ENCODE measurements at regions not wholly inside any gene's neighbourhood (a gene's known extent, or its start where the extent isn't known, plus 50 kb on each side); places are given as distances from the start of the nearest gene placed in this dataset.
"Not testable (repeated sequence)": the region's sequence is repeated elsewhere in the genome, so short reads cannot be mapped to it uniquely, and the experiment has no call there.

DNA sequence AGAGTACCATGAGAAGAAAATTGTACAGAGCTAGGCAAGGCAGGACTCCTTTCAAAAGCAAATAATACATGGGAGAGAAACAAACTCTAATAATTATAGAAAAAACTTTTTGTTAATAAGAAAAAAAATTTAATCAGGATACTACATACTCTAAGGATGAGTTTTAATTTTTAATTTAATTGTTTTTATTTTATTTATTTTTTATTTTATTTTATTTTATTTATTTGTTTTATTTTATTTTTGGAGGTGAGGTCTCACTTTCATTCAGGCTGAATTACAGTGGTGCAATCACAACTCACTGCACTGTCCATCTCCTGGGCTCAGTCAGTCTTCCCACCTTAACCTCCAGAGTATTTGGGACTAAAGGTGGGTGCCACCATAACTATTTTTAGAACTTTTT is 1347.2 kb downstream of the NLGN4Y start:
- in situ Hi-C loops (cut with HindIII; ENCODE audit: low pct_unique_long_range_greater_than_20kb, low sequenced_read_pairs): no loop called here
- DNase-seq (ENCODE audit: low read depth): no peak

DNA sequence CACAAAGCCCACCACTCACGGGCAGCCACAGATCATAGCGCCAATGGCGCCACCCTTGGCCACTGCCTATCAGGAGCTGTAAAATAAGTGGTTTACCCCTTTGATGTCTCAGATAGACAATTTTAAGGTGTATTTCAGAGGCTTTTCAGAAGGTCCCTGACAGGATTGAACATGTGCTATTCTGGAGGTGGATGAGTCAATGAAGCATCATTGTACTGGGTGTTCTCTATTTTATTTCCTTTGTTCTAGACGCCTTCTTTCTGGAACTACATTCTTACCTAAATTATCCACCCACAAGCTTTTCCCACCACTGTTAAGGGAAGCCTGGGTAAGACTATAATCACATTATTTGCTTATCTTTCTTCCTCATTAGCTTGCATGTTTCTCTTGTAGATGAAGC is 1351.6 kb downstream of the NLGN4Y start:
- in situ Hi-C loops (cut with HindIII; ENCODE audit: low pct_unique_long_range_greater_than_20kb, low sequenced_read_pairs); DNase-seq (ENCODE audit: low read depth): not testable (repeated sequence)

DNA sequence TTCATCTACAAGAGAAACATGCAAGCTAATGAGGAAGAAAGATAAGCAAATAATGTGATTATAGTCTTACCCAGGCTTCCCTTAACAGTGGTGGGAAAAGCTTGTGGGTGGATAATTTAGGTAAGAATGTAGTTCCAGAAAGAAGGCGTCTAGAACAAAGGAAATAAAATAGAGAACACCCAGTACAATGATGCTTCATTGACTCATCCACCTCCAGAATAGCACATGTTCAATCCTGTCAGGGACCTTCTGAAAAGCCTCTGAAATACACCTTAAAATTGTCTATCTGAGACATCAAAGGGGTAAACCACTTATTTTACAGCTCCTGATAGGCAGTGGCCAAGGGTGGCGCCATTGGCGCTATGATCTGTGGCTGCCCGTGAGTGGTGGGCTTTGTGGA is 1379.2 kb downstream of the NLGN4Y start:
- DNase-seq (ENCODE audit: low read depth); in situ Hi-C loops (cut with HindIII; ENCODE audit: low pct_unique_long_range_greater_than_20kb, low sequenced_read_pairs): not testable (repeated sequence)

DNA sequence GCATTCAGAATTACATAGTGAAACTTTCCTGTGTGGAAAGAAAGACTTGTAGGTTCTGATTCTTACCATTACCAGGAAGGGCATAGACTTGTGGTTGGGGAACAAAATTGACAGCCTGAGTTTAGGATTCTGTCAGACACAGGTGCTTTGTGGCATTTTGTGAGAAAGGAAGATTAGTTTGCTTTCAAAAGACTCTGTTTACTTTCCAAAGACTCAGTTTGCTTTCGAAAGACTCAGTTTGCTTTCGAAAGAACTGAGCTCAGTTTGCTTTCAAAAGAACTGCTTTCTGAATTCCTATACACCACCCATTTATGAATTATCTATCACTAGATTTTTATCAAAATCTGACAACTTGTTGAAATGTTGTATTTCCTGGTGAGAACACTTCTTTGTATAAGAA is 1381.2 kb downstream of the NLGN4Y start:
- DNase-seq (ENCODE audit: low read depth): no peak
- in situ Hi-C loops (cut with HindIII; ENCODE audit: low pct_unique_long_range_greater_than_20kb, low sequenced_read_pairs): no loop called here

DNA sequence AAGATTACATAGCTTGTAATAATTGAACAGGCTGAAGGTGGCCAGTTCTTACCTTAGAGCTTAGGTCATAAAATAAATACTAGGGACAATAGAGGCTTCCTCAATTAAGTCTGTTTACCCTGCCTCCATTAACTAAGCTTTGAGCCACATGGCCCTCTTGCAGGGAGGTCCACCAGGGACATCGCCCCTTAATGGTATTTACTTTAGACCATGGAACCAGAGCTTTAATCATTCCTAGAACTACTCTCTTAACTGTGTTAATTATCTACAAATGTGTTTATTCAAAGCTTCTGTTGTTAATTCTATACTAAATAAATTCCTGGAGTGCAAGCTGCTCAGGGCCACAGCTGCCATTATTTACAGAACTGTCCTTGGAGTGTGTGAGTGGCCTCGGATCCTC is 1402.2 kb downstream of the NLGN4Y start:
- in situ Hi-C loops (cut with HindIII; ENCODE audit: low pct_unique_long_range_greater_than_20kb, low sequenced_read_pairs): no loop called here
- DNase-seq (ENCODE audit: low read depth): peak; percentile 62

DNA sequence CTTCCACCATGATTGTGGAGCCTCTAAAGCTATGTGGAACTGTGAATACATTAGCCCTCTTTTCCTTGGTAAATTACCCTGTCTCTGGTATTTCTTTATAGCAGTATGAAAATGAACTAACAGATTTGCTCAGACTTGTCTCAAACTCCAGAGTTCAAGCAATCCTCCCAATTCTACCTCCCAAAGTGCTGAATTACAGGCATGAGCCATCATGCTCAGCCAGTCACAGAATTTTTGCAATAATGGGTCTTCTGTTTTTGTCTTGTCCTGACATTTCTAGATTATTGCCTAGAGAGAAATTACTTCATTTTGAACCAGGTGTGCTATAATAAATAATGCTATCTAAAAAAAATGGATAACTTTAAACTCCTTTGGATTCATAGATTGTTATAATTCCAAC is 1414.5 kb downstream of the NLGN4Y start:
- DNase-seq (ENCODE audit: low read depth): no peak
- in situ Hi-C loops (cut with HindIII; ENCODE audit: low pct_unique_long_range_greater_than_20kb, low sequenced_read_pairs): no loop called here

DNA sequence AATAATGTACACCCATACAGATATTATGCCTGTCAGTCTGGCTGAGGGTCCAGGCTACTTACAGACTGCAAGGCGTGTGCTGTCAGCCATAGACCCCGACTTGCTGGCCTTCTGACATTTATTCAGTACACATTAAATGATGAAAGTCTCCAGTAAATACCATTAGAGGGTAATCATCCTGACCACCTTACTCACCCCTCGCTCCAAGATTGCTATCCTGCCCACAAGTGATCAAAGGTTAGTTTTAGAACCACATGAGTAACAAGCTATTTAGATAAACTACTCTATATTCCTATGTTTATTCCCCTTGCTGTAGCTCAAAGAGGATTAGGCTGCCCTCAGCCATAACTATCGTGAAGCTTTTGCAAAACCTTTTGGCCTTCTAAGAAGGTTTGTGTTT is 1426.7 kb downstream of the NLGN4Y start:
- DNase-seq (ENCODE audit: low read depth): no peak
- in situ Hi-C loops (cut with HindIII; ENCODE audit: low pct_unique_long_range_greater_than_20kb, low sequenced_read_pairs): no loop called here

DNA sequence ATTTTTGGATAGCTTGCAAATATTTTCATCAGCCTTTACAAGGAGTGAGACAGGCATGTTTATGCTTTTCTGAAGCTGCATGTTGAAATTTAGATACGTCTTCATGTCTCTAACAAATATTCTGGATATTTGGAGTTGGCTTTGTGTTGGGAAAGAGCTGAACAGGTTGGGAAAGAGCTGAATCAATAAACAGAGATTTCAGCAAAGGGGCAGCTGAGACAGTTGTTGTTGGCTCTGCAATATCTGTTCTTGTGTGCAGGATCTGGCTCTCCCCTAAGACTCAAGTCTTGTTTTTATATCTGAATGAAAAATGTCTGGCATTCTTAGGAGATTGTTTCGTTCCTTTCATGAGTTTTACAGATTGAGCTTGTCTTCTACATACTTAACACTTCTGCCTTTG is 1444.5 kb downstream of the NLGN4Y start:
- in situ Hi-C loops (cut with HindIII; ENCODE audit: low pct_unique_long_range_greater_than_20kb, low sequenced_read_pairs): no loop called here
- no peak for DNase-seq (ENCODE audit: low read depth)

DNA sequence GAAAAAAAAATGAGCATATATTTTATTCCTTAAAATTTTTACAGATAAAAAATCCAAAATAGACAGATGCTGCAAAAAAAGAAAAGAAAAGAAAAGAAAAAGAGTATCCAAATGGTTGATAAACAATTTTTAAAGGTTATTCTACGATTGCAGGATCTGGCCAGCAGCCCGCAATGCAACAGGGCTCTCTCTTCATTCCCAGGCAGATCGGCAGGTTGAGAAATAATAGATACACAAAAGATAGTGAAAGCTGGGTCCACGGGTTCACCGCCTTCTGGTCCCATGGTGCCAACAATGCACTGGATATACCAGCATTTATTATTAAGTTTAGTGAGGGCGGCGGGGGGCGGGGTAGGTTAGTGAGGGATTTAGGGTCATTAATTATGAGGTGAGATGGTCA is 1448.9 kb downstream of the NLGN4Y start:
- in situ Hi-C loops (cut with HindIII; ENCODE audit: low pct_unique_long_range_greater_than_20kb, low sequenced_read_pairs): no loop called here
- DNase-seq (ENCODE audit: low read depth): no peak

DNA sequence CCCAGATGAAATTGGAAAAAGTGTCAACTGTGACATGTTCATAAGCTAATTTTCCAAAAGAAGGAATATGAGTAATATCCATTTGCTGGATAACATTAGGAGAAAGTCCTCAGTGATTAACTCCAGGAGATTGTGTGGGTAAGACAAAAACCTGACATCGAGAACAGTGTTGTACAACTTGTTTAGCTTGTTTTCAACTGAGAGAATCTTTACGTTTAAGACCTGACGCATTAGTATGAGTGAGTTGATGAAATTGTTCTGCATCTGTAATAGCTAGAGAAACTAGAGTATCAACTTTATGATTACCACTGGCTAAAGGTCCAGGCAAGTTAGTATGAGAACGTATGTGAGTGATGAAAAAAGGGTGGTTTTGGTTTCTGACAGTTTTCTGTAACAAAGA is 1452.4 kb downstream of the NLGN4Y start:
- in situ Hi-C loops (cut with HindIII; ENCODE audit: low pct_unique_long_range_greater_than_20kb, low sequenced_read_pairs): no loop called here

DNA sequence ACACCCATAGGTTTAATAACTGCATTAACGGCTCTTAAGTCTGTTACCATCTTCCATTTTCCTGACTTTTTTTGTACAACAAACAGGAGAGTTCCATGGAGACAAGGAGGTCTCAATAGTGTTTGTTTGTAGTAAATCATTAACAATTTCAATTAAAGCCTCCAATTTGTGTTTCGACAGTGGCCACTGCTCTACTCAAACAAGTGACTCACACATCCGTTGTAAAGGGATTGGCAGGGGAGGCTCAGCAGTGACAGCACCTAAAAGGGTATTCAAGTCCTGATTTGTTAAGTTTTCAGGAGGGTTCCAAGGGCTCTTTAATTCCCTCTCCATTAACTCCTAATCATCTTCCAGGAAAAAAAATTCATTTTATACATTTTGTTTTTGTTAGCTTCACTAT is 1454.2 kb downstream of the NLGN4Y start:
- in situ Hi-C loops (cut with HindIII; ENCODE audit: low pct_unique_long_range_greater_than_20kb, low sequenced_read_pairs): no loop called here
- peak; percentile 5 for DNase-seq (ENCODE audit: low read depth)

More for the DNA sequence above, 1452.4 kb downstream of the NLGN4Y start:
- DNase-seq (ENCODE audit: low read depth): no peak

DNA sequence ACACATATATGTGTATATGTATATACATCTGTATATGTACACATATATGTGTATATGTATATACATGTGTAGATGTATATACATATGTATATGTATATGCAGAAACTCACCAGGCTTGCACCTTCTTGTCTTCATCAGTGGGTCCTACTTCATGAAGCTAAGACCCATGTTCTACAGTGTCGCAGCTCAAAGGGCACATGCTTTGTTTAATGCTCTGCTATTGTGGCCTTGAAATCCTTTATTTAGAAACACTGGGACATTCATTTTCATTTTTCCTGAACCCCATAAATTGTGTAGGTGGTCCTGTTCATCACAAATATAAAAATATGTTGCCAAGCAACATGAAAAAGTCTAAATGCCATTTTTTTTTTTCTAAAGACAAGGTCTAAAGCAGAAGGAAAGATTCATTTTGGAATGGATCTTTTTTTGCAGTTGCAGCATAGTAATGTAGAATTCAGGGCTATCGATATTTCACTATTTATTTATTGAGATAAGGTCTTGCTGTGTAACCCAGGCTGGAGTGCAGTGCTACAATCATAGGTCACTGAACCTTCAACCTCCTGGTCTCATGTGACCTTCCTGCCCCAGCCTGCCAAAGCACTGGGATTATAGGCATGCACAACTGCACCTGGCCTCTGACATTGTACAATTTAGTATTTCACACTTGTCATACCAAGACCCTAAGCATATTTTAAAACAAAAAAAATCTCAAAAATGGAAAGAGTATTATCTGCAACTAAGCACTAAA is 1460.5 kb downstream of the NLGN4Y start:
- DNase-seq (ENCODE audit: low read depth): no peak
- in situ Hi-C loops (cut with HindIII; ENCODE audit: low pct_unique_long_range_greater_than_20kb, low sequenced_read_pairs): no loop called here

DNA sequence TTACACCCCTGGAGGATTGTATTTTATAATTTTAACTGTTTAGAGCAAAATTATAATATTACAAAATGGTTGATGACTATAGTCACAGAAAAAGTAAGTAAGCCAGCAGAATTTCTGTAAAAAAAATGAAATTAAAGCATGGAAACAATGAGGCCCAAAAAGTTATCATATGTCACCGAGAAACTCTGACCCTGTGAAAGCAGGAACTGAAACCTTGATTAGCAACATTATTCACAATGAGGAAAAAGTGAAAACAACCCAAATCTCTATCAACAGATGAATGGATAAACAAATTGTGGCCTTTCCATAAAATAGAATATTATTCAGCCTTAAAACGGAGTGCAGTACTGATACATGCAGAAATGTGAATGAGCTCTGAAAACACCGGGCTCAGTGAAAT is 1471.7 kb downstream of the NLGN4Y start:
- no peak for DNase-seq (ENCODE audit: low read depth)
- in situ Hi-C loops (cut with HindIII; ENCODE audit: low pct_unique_long_range_greater_than_20kb, low sequenced_read_pairs): no loop called here

DNA sequence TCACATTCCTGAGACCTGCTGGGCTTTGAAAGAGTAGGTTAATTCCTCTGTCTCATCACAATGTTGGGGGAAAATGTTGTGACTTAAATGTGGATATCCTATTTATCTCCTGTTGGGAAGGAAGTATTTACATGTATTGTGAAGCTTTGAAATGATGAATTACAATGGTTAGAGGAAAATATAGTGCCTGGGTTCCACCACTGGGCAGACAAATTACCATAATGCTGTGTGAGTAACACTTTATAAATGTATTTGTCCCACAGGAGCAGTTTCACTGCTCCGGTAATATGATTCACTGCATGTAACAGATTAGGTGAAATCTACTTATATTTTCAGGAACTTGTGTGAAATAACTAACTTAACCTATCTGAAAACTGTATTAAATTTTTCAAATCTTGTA is 1476.4 kb downstream of the NLGN4Y start:
- in situ Hi-C loops (cut with HindIII; ENCODE audit: low pct_unique_long_range_greater_than_20kb, low sequenced_read_pairs): no loop called here
- no peak for DNase-seq (ENCODE audit: low read depth)

DNA sequence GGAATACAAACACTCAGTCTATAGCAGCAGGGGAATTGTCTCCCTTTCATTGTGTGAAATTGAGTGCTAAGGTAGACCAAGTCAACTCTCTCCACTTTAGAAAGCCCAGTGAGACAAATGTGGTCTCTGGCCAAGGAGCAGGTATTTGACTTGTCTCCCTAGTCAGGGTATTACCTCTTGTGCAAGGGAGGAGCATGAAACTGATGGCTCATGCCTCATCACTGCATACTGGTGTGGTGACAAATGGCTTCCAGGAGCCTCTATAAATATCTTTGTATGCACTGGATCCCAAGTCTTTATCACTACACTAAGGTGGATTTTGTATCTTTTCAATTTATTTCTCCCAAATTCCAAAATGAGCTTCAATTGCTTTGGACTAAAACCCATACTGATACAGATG is 1477.6 kb downstream of the NLGN4Y start:
- in situ Hi-C loops (cut with HindIII; ENCODE audit: low pct_unique_long_range_greater_than_20kb, low sequenced_read_pairs): no loop called here
- DNase-seq (ENCODE audit: low read depth): no peak

DNA sequence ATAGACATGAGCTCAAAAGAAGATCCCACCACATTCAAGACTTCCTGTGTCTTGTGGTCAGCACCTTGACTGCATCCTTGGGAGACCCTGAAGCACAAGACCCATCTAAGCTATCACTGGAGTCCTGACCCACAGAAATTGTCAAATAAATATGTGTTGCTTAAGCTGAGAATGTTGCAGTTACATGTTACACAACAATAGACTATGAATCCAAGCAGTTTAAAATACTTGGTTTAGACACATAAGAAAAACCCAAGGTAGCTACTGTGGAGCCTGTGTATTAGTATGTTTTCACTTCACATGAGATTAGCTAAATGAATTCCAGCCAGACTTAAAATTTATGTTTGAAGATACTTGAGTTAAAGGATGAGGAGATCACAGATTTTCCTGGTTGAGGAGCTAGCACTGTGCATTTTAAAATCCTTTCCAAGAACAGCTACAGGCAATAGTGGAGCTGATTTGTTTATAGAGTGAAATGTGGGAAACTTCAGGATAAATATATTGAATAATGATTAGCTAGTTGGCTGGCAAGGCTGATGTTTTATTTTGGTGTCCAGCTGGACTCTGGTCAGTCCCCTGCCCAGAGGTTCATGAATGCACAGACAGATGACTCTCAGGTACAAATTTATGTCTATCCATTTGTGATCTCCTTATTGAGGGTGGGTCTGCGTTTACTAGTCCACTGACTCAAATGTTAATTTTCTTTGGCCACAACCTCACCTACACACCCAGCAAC is 1527.7 kb downstream of the NLGN4Y start:
- in situ Hi-C loops (cut with HindIII; ENCODE audit: low pct_unique_long_range_greater_than_20kb, low sequenced_read_pairs): no loop called here
- no peak for DNase-seq (ENCODE audit: low read depth)

DNA sequence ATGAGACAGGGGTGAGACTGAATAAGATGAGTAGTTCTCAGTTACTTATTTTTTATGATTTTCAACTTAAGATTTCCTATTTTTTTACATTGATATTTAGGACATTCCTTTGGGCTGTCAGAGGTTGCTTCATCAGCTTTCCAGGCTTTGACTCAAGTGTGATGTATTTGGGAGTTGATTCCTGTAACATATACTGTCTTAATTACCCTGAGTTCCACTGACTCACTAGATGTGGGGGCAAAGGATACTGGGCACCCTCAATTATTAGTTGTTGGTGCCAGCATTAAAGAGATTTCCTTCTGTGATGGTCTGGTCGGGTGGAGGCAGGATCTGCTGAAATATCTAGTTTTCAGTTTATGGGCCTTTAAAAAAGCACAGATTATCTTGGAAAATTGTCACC is 1535.8 kb downstream of the NLGN4Y start:
- DNase-seq (ENCODE audit: low read depth): no peak
- in situ Hi-C loops (cut with HindIII; ENCODE audit: low pct_unique_long_range_greater_than_20kb, low sequenced_read_pairs): no loop called here

DNA sequence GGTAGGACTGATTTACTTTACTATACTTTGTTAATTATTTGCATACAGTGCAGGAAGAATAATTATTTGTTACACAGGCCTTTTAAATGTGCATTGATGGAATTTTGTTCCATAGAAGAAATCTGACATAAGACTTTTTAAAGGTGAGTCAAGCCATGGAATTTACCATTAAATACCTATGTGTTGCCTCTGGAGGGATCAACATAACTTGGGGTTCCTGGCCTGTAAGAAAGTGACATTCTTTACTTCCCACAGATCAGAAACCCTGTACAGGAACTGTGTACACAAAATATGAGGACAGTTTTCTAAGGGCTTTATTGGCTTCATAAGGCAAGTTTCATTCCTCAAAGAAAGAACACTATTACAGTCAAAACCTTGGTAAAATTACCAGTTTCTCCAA is 1536.4 kb downstream of the NLGN4Y start:
- no peak for DNase-seq (ENCODE audit: low read depth)
- in situ Hi-C loops (cut with HindIII; ENCODE audit: low pct_unique_long_range_greater_than_20kb, low sequenced_read_pairs): no loop called here

DNA sequence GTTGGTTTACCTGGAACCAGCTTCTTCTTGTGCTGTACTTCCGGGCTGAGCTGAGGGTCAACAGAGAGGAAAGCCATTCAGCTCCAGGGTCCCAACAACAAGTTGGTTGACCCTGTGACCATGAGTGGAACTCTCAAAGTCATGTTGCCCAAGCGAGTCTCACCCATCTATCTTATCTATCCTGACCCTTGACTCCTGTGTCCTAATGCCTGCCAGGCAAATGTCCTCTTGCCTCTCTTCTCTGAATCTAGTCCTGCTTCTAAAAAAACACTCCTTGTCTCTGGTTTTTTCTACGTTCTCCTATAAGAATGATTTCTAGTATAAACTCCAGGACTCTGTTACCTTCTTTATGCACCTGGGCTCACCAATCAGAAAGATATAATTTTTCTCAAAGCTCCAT is 1547.6 kb downstream of the NLGN4Y start:
- in situ Hi-C loops (cut with HindIII; ENCODE audit: low pct_unique_long_range_greater_than_20kb, low sequenced_read_pairs): no loop called here
- DNase-seq (ENCODE audit: low read depth): no peak

DNA sequence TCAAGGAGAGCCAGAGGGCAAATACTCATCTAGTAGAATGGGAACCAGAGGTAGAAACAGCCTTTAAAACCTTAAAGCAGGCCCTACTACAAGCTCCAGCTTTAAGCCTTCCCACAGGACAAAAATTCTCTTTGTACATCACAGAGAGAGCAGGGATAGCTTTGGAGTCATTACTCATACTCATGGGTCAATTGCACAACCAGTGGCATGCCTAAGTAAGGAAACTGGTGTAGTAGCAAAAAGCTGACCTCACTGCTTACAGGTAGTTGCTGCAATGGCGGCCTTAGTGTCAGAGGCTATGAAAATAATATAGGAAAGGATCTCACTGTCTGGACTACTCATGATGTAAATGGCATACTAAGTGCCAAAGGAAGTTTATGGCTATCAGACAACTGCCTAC is 1551.4 kb downstream of the NLGN4Y start:
- in situ Hi-C loops (cut with HindIII; ENCODE audit: low pct_unique_long_range_greater_than_20kb, low sequenced_read_pairs): no loop called here
- DNase-seq (ENCODE audit: low read depth): no peak
